ENCODE measurements at regions not wholly inside any gene's neighbourhood (a gene's known extent, or its start where the extent isn't known, plus 50 kb on each side); places are given as distances from the start of the nearest gene placed in this dataset.

DNA sequence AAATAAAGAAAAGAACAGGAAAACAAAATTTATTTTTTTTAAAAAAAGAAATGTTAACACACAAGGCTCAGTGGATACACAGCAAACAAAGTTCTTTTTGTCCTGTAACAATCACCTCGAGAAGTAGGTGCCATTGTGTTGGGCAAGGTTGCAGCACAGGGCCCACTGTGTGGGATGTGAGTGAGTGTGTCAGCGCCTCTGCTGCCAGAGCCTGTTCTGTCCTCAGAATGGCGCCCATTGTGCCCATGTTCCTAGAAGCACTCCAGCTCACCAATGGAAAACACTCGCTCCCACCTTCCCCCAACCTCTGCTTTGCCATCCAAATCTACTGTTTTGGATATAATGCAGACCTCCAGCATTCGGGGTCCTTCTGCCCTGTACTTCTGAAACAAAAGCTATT is 84.9 kb upstream of the CLDN18 start:
- intact Hi-C loops (cut with micrococcal nuclease; ENCODE audit: unreplicated experiment) (no loop called here), in situ Hi-C loops (cut with HindIII; ENCODE audit: low pct_unique_long_range_greater_than_20kb, low sequenced_read_pairs) (no loop called here)
- no peaks in the 10 kb centered on the region for H3K9me3 ChIP-seq (ENCODE audit: control insufficient read depth, insufficient read depth, low read depth, low read length)
- peaks cover 9% of the 10 kb centered on the region for H3K27me3 ChIP-seq (ENCODE audit: control insufficient read depth, insufficient read depth, low read length)
- no peak for ATAC-seq
- no peak for DNase-seq (ENCODE audit: low read depth, low spot score)
- TF ChIP-seq SIN3A (IDR thresholded peaks at IDR 0.05; ENCODE audit: borderline replicate concordance, insufficient read depth, low read depth, low read length): no peak
- TF ChIP-seq, protein P1, sequence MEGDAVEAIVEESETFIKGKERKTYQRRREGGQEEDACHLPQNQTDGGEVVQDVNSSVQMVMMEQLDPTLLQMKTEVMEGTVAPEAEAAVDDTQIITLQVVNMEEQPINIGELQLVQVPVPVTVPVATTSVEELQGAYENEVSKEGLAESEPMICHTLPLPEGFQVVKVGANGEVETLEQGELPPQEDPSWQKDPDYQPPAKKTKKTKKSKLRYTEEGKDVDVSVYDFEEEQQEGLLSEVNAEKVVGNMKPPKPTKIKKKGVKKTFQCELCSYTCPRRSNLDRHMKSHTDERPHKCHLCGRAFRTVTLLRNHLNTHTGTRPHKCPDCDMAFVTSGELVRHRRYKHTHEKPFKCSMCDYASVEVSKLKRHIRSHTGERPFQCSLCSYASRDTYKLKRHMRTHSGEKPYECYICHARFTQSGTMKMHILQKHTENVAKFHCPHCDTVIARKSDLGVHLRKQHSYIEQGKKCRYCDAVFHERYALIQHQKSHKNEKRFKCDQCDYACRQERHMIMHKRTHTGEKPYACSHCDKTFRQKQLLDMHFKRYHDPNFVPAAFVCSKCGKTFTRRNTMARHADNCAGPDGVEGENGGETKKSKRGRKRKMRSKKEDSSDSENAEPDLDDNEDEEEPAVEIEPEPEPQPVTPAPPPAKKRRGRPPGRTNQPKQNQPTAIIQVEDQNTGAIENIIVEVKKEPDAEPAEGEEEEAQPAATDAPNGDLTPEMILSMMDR (IDR thresholded peaks at IDR 0.05): no peak
- no peak for TF ChIP-seq TCF7L2 (IDR thresholded peaks at IDR 0.05; ENCODE audit: low read depth, low read length)
- TF ChIP-seq, protein P2, sequence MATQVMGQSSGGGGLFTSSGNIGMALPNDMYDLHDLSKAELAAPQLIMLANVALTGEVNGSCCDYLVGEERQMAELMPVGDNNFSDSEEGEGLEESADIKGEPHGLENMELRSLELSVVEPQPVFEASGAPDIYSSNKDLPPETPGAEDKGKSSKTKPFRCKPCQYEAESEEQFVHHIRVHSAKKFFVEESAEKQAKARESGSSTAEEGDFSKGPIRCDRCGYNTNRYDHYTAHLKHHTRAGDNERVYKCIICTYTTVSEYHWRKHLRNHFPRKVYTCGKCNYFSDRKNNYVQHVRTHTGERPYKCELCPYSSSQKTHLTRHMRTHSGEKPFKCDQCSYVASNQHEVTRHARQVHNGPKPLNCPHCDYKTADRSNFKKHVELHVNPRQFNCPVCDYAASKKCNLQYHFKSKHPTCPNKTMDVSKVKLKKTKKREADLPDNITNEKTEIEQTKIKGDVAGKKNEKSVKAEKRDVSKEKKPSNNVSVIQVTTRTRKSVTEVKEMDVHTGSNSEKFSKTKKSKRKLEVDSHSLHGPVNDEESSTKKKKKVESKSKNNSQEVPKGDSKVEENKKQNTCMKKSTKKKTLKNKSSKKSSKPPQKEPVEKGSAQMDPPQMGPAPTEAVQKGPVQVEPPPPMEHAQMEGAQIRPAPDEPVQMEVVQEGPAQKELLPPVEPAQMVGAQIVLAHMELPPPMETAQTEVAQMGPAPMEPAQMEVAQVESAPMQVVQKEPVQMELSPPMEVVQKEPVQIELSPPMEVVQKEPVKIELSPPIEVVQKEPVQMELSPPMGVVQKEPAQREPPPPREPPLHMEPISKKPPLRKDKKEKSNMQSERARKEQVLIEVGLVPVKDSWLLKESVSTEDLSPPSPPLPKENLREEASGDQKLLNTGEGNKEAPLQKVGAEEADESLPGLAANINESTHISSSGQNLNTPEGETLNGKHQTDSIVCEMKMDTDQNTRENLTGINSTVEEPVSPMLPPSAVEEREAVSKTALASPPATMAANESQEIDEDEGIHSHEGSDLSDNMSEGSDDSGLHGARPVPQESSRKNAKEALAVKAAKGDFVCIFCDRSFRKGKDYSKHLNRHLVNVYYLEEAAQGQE (IDR thresholded peaks at IDR 0.05; ENCODE audit: insufficient read depth in 1 of 2, low read depth in 2 of 2, low read length in 1 of 2): no peak
- no peak for TF ChIP-seq POLR2AphosphoS5 (IDR thresholded peaks at IDR 0.05; ENCODE audit: low read depth, low read length)
- no TSS peak for BruUV-seq (replicated peaks)
- ChIA-PET CTCF (no interaction called here), POLR2A (no interaction called here)
- H3K4me3 ChIP-seq (ENCODE audit: low read depth in 2 of 2, low read length in 2 of 2): no peak overlapping the region
- no peak overlapping the region for H3K27ac ChIP-seq (ENCODE audit: low read length)
- no peaks in the 10 kb centered on the region for H3K4me1 ChIP-seq (ENCODE audit: control insufficient read depth, insufficient read depth, low read length)
- H3K36me3 ChIP-seq (ENCODE audit: control insufficient read depth, insufficient read depth, low read length): no peaks in the 10 kb centered on the region

GRCh38 chr3:137926991-137927390 is 83.0 kb upstream of the CLDN18 start:
- in situ Hi-C loops (cut with HindIII; ENCODE audit: low pct_unique_long_range_greater_than_20kb, low sequenced_read_pairs): no loop called here
- ChIA-PET POLR2A (no interaction called here), CTCF (no interaction called here)

More at GRCh38 chr3:137926991-137927390, 83.0 kb upstream of the CLDN18 start:
- TF ChIP-seq, protein P2 (IDR thresholded peaks at IDR 0.05; ENCODE audit: insufficient read depth in 1 of 2, low read depth in 2 of 2, low read length in 1 of 2): no peak
- TF ChIP-seq SIN3A (IDR thresholded peaks at IDR 0.05; ENCODE audit: borderline replicate concordance, insufficient read depth, low read depth, low read length) (no peak), POLR2AphosphoS5 (IDR thresholded peaks at IDR 0.05; ENCODE audit: low read depth, low read length) (no peak), TCF7L2 (IDR thresholded peaks at IDR 0.05; ENCODE audit: low read depth, low read length) (no peak)
- TF ChIP-seq, protein P1 (IDR thresholded peaks at IDR 0.05): no peak
- ATAC-seq (no peak), DNase-seq (ENCODE audit: low read depth, low spot score) (no peak)
- no peak overlapping the region for H3K27ac ChIP-seq (ENCODE audit: low read length)
- peaks cover 15% of the 10 kb centered on the region for H3K27me3 ChIP-seq (ENCODE audit: control insufficient read depth, insufficient read depth, low read length)
- H3K4me3 ChIP-seq (ENCODE audit: low read depth in 2 of 2, low read length in 2 of 2): no peak overlapping the region
- H3K4me1 ChIP-seq (ENCODE audit: control insufficient read depth, insufficient read depth, low read length): no peaks in the 10 kb centered on the region
- no peaks in the 10 kb centered on the region for H3K36me3 ChIP-seq (ENCODE audit: control insufficient read depth, insufficient read depth, low read length)
- intact Hi-C loops (cut with micrococcal nuclease; ENCODE audit: unreplicated experiment): no loop called here
- no TSS peak for BruUV-seq (replicated peaks)
- no peaks in the 10 kb centered on the region for H3K9me3 ChIP-seq (ENCODE audit: control insufficient read depth, insufficient read depth, low read depth, low read length)
